G401 (cell line): ENCODE measurements at regions not wholly inside any gene's neighbourhood (a gene's known extent, or its start where the extent isn't known, plus 50 kb on each side); places are given as distances from the start of the nearest gene placed in this dataset.

Experiments used
- DNase-seq: peaks from one replicate; pipeline ENCODE4 v3.0.0-alpha.2; 2015; ENCODE audit warnings: low spot score
- in situ Hi-C: cut with HindIII; loops from 2 replicates; pipeline ENCODE4 v1.10.0; 2016; ENCODE audit warnings: low sequenced_read_pairs, mixed read lengths

DNA sequence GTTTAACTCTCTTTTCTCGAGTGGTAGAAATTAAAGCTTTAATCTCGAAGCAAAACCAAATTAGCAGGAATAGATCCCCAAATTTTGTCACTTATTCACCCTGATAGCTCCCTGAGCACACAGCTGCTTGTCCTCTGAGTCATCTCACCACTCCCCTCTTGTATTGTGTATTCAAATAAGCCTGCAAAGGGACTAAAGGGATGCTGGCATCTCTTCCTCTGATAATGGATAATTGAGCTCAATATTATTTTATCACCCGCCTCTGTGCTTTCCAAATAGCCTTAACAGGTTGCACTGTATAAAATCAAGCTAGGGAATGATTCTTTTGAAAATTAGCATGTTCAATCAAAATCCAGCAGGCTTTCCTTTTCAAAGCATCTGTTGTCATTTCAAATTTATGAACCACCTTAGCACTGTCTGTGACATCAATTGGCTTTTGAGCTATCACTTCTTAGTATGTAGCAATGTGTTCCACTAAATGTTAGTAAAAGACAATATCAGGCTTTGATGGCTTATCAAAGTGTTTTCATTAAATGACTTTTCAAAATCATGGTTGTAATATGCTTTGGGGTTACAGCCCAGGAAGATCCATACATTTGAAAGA lies 561.6 kb downstream of the PLA2G4A start:
- no peak for DNase-seq
- in situ Hi-C loops: no loop called here

DNA sequence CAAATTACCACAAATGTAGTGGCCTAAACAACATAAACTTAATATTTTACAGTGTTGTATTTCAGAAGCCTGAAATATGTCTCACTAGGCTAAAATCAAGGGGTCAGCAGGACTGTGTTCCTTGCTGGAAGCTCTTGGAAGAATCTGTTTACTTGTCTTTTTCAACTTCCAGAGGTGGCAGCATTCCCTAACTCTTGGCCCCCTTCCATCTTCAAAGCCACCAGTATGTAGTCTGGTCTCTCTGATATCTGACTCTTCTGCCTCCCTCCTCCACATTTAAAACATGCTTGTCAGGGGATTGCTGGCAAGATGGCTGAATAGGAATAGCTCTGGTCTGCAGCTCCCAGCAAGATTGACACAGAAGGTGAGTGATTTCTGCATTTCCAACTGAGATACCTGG lies 567.5 kb downstream of the PLA2G4A start:
- no peak for DNase-seq
- in situ Hi-C loops: no loop called here

DNA sequence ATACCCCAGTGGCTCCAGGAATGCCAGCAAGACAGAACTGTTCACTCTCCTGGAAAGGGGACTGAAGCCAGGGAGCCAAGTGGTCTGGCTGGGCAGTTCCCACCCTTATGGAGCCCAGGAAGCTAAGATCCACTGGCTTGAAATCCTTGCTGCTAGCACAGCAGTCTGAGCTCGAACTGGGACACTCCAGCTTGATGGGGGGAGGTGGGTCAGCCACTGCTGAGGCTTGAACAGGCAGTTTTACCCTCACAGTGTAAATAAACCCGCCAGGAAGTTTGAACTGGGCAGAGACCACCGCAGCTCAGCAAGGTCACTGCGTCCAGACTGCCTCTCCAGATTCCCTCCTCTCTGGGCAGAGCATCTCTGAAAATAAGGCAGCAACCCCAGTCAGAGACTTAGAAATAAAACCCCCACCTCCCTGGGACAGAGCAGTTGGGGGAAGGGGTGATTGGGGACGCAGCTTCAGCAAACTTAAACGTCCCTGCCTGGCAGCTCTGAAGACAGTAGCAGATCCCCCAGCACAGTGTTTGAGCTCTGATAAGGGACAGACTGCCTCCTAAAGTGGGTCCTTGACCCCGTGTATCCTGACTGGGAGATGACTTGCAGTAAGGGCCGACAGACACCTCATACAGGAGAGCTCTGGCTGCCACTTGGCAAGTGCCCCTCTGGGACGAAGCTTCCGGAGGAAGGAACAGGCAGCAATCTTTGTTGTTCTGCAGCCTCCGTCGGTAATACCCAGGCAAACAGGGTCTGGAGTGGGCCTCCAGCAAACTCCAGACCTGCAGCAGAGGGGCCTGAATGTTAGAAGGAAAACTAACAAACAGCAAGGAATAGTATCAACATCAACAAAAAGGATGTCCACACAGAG lies 568.4 kb downstream of the PLA2G4A start:
- in situ Hi-C loops: no loop called here
- DNase-seq: no peak

DNA sequence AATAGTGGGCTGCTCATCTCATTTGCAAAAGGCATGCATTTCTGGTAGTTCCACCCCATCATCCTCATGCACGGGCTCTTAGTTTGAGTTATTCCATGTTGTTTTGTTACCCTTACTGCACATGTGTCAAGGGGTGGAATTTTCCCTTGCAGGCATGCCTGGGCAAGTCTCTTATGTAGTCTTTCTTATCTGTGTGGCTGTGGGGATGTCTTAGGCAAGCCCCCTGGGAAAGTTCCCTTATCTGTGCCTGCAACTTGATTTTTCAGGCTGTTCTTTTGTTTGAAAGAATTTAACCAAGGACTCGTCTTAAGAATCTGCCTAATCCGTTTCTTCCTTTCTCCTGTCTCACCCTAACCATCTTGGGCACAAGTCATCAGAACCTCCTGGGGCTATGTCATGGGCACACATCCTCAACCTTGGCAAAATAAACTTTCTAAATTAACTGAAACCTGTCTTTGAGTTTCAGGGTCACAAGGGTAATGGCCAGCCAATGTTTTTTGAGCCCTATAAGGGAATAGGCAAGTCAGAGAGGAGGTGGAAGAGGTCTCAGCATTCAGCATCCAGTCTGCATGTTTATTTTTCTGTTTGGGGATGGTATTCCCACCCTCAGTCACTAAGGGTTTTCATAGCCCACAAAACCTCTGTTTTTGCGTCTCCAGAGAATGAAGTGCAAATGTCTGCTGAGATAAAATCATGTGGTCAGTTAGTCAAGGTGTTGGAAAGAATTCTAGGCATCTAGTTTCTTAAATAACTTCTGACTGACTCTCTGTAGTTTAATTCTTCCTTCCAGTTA lies 579.7 kb downstream of the PLA2G4A start:
- no peak for DNase-seq
- in situ Hi-C loops: no loop called here

DNA sequence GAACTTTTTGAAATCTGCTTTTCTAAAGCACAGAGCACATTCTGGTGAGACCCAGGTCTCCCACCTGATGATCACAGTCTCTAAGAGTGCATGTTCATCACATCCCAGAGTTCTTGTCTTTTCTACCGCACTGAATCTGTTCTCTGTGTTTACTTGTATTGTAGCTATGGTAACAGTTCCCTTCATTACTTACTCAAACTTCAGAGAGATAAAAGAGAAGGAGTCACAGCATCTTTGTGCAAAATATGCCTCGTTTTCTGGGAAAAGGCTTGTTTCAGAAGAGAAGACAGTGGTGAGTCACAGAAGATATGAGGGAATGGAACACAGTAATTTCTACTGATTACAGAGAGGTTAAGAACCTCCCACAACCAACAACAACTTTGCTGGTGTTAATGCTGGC lies 580.6 kb downstream of the PLA2G4A start:
- in situ Hi-C loops: no loop called here
- no peak for DNase-seq

DNA sequence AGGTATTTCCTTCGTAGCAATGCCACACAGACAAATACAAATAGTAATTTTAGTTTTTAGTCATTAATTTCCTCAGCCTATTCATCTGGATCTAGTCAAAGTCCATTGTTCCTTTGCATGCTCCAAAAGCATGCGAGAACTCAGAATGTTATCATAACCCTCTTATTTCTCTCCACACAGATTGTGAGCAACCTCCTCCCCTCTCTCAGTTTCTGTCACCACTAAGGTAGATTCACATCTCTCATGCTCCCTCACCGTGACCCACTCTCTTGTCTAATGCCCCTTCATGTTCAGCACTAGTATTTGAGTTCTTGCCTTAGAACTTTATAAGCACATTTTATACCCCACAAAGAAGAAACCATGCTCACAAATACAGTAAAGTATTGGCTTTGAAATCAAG lies 582.4 kb downstream of the PLA2G4A start:
- in situ Hi-C loops: no loop called here
- no peak for DNase-seq

DNA sequence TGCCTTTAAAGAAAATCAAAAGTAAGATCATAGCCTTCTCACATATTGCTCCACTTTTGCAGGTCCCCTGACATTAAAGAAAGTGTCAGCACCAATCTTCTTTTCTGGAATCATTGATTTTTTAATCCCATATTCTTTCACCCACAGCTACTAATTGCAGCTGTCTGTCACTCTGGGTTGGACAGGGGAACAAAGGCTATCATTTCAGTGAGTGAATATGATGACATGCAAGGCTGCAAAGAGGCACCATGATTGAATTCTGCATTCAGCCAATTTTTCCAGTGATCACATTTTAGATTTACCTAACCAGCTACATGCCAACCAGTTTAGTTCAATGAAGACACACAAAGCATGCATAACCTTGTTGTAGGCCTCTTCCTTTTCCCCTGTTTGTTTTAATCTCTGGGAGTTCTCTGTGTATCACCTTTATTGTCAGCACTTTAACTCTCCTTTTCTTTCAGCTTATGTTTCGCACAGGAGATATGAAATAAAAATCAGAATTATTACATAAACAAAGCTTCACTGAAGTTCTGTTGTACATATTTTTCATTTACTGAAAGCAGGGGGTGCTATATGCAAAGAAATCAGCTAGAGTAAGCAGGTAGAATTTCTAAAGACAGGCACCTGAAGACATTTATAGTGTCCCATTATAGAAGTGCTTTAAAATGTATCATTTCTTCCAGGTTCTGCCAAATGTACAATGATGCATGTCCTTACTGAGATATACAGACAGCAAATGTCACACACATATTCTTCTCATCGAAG lies 584.8 kb downstream of the PLA2G4A start:
- in situ Hi-C loops: no loop called here
- DNase-seq: peak; percentile 15

DNA sequence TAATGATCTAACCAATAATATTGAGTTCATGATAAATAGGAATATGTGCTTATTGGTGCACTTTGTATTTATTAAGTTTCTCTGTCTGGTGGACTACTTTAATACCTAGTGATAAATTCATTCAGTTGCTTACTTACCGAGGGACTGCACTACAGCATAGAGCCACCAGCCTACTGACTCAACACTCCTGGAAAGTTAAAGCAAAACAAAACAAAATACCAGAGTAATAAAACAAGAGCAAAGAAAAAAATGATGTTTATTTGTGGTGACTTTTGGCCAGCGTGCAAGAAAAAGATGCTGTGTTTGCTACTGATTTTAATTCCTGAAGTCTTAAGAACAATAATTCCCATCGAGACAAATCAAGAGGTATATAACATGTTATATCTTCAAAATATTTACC lies 586.3 kb downstream of the PLA2G4A start:
- in situ Hi-C loops: no loop called here
- no peak for DNase-seq

DNA sequence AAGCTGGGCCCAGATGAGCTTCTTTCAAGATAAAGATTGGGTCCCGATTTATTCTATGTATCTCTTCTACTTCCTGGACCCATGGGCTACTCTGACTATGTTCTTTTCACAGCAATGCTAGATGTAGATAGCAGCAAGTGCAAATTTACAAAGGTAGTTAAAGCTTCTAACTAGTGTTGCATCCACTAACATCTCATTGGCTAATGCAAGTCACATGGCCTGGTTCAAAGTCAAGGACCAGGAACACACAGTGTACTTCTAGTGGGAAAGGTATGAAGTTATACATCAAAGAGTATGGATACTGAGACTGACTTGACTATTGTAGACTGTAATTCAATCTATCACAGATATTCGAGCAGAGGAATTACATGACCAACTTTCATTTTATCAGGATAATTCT lies 588.8 kb downstream of the PLA2G4A start:
- in situ Hi-C loops: no loop called here

DNA sequence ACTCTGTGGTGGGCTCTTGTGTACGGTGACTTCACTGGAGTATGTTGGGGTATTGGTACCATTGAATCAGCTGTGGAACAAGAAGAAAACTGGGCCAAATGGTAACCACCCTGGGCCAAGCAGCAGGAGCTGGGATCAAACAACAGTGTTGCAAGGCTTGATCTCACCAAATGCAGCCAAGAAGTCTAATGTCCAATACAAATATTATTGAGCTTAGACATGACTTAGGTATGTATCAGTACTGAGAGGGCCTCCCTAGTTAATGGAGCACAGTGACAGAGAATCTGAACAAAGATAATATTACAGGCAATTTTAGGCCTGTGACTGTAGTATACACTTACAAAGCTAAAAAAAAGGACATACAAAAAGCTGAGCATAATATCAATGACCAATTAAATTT lies 604.8 kb downstream of the PLA2G4A start:
- in situ Hi-C loops: no loop called here

More for the DNA sequence above, 588.8 kb downstream of the PLA2G4A start:
- DNase-seq: no peak

DNA sequence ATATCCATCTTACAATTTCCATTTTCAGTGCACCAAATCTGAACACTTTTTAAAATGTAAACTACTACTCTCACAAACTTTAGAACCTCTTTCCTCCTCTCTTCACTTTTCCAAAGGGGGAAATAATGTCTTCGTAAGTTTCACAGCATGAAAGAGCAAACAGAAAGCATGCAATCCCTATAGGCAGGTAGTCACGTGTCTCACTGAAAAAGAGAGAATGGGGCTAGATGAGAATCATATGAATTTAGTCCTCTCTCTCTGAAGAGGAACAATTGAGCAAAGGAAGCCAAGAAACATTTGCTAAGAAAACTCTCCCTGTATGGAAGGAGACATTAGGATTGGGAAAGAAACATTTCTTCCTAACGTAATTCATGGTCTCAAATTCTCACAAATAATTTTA lies 613.9 kb downstream of the PLA2G4A start:
- DNase-seq: no peak
- in situ Hi-C loops: no loop called here

More for the DNA sequence above, 604.8 kb downstream of the PLA2G4A start:
- no peak for DNase-seq

DNA sequence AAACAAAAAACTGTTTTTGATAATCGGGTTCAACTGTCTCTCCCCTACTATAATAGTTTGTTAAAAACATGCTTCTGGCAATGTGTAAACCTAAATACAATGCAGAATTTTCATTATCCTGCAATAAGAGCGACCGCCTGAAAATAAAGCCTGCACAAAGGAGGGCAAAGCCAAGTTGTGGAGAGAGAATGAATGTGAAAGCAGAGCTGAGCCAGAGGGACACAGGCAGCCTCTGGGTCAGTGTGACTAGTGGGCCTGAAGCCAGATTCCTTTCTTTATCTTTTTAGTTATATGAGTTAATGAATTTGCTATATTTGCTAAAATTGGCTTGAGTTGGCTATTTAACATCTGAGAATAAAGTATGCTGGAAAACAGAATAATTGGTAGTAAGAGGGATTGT lies 615.2 kb downstream of the PLA2G4A start:
- in situ Hi-C loops: no loop called here

DNA sequence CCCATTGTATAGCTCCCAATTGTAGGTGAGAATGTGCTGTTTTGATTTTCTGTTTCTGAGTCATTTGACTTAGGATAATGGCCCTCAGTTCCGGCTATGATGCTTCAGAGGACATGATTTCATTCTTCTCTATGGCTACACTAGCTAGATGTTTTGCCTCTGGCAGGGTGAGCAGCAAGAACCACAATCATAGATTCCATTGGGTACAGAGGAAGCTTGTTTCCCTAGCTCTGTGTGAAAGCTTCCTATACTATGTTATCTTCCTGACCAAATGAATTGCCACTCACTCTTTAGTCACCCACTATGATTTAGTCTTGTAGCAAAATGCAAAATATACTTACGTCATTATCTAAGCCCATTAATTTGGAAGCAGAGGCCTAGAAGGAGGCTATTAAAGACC lies 616.3 kb downstream of the PLA2G4A start:
- in situ Hi-C loops: no loop called here
- DNase-seq: no peak

More for the DNA sequence above, 615.2 kb downstream of the PLA2G4A start:
- no peak for DNase-seq

DNA sequence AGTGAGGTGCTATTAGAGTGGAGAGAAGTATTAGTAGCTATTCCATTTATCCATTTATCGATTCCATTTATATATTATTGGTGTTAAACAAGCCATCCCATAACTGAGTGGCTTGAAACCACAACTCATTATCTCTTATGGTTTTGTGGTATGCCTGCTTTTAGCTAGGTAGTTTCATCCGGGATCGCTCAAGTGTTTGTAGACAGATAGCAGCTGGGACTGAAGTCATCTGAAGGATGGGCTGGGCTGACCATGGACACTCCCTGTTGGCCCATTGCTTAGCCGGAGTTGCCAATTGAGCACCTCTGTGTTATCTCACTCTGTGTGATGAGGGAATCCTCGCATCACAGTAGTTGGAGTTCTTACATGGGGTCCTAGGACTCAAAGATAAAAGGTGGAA lies 622.5 kb downstream of the PLA2G4A start:
- in situ Hi-C loops: no loop called here
- DNase-seq: no peak

DNA sequence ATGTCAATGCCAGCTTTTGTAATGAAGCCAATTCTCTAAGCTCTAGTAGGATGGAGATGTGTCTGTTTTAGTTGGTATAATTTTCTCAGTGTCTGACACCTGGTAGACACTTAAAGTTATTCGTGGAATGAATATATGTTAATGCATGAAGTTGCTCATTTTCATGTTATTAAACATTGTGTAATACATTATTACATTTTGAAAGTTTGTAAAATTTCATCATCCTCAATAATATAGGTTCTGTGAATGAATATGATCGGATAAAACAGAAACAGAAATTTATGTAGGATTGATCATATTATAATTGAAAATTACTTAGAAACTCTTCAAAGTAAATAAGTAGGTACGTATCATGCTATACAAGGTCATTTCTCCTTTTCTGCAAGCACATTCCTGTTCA lies 625.3 kb downstream of the PLA2G4A start:
- in situ Hi-C loops: no loop called here
- no peak for DNase-seq

DNA sequence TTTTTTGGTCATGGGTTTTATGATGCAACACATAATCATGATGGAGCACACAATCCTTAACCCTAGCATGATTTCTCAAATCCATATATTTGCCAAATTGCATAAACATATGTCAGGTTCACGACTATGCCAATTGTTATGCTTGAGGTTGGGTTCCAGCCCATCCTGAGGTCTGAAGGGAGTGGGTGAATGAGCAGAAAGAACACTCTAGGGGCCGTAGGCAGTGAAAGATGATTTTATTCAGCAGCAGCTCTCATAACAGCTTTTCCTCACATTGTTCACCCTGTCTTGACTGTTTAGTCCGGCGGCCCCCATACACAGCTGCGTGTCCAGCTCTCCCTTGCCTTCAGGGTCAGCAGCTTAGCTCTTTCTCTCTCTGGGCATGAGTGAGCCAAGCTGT lies 627.7 kb downstream of the PLA2G4A start:
- in situ Hi-C loops: no loop called here
- no peak for DNase-seq

DNA sequence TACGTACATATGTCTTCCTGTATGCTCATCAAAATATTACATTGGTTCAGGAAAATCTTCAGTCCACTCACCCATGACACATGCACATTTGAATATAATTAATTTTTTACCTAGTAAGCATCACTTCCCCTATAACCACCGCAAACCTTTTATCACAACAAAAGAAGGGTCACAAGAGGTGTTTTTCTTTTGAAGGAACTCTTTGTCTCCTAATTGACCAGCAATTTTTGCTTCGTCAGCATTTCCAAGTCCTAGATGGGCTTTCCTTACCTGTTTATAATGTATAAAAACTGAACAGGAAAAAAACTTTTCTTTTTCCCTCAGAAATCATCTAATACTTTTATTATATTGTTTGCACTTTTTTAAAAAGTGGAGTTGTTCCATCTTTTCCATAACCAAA lies 631.3 kb downstream of the PLA2G4A start:
- no peak for DNase-seq
- in situ Hi-C loops: no loop called here

DNA sequence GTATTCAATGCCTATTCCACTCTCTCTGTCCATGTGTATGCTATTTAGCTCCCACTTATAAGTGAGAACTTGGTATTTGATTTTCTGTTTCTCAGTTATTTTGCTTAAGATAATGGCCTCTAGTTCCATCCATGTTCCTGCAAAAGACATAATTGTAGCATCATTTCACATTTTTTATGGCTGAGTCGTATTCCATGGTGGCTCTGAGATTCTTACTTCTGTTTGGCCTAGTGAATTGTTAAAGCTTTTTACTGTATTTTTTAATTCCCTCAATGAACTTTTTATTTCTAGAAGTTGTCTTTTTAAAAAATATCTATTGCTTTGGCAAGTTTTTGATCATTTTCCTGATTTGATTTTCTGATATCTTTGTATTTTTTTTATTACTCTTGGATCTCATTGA lies 635.6 kb downstream of the PLA2G4A start:
- in situ Hi-C loops: no loop called here
- DNase-seq: no peak

DNA sequence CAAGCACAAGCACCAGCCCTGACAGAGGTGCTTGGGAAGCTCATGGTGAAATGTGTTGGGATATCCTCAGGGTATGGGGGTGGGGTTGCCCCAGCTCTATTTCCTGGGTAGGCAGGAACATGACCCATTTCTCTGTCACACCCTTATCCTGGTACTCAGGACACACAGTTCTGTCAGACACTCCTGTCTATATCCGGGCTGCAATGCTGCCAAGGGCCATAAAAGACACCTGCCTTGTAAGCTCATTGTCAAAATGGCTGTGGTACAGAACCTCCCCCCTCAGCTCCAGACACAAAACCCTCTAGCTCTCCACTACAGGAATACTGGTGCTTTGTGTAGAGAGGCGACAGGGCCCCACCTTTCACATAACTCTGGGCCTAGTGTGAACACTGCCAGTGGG lies 636.7 kb downstream of the PLA2G4A start:
- in situ Hi-C loops: no loop called here
- no peak for DNase-seq
